GM12872 (cell line): ENCODE measurements at regions not wholly inside any gene's neighbourhood (a gene's known extent, or its start where the extent isn't known, plus 50 kb on each side); places are given as distances from the start of the nearest gene placed in this dataset.

Experiments used
- CTCF ChIP-seq: IDR thresholded peaks from 3 replicates; pipeline ENCODE4 v1.5.1; 2011; ENCODE audit warnings: low read depth, mild to moderate bottlenecking, low read length, moderate library complexity; ENCODE audit not compliant: insufficient read depth

GRCh38 chr21:35216996-35217395 lies 167.9 kb upstream of the RUNX1 start:
- TF ChIP-seq CTCF = no peak

GRCh38 chr21:35215870-35216269 lies 166.8 kb upstream of the RUNX1 start:
- TF ChIP-seq CTCF = no peak

GRCh38 chr21:35212393-35213127 lies 163.5 kb upstream of the RUNX1 start:
- TF ChIP-seq CTCF = no peak

GRCh38 chr21:35211782-35212181 lies 162.7 kb upstream of the RUNX1 start:
- TF ChIP-seq CTCF = no peak

GRCh38 chr21:35210093-35210492 lies 161.0 kb upstream of the RUNX1 start:
- no peak for TF ChIP-seq CTCF

GRCh38 chr21:35208810-35209517 lies 159.9 kb upstream of the RUNX1 start:
- no peak for TF ChIP-seq CTCF

- no peak for TF ChIP-seq CTCF
Observed at GRCh38 chr21:35208104-35208503, 159.0 kb upstream of the RUNX1 start.
